LNCaP clone FGC (cell line): ENCODE measurements at regions not wholly inside any gene's neighbourhood (a gene's known extent, or its start where the extent isn't known, plus 50 kb on each side); places are given as distances from the start of the nearest gene placed in this dataset.

ENCODE experiments used
- DNase-seq: peaks from one replicate; pipeline ENCODE4 v3.0.0-alpha.2; 2011; ENCODE audit warnings: low read depth
- H3K4me3 ChIP-seq: 2 replicates; pipeline ENCODE4 v1.5.1; 2011; ENCODE audit warnings: mild to moderate bottlenecking, low read depth, low read length, control low read depth
- TF ChIP-seq, protein P1 (sequence below): IDR thresholded peaks from 2 replicates; pipeline ENCODE4 v1.5.1; 2012; ENCODE audit warnings: mild to moderate bottlenecking; ENCODE audit not compliant: control insufficient read depth, insufficient read depth; ENCODE audit errors: extremely low read depth

DNA sequence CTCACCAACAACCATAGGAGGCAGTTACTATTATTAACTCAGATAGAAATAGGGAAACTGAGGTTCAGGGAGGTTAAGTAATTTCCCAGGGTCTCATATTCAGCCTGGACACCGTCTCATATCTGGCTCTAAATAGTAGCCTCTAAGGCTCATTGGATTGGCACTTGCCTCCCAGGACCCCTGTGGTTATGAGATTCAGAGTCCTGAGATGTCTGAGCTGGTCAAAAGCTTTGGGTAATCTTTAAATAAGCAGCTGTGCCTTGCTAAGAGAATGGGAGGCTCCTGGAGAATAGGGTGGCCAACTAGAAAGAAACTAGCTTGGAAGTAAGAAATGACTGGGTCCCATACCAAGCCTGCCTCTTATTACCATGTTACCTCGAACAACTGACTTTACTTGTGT lies 50.3 kb upstream of the CRHR1 start:
- TF ChIP-seq, protein P1, sequence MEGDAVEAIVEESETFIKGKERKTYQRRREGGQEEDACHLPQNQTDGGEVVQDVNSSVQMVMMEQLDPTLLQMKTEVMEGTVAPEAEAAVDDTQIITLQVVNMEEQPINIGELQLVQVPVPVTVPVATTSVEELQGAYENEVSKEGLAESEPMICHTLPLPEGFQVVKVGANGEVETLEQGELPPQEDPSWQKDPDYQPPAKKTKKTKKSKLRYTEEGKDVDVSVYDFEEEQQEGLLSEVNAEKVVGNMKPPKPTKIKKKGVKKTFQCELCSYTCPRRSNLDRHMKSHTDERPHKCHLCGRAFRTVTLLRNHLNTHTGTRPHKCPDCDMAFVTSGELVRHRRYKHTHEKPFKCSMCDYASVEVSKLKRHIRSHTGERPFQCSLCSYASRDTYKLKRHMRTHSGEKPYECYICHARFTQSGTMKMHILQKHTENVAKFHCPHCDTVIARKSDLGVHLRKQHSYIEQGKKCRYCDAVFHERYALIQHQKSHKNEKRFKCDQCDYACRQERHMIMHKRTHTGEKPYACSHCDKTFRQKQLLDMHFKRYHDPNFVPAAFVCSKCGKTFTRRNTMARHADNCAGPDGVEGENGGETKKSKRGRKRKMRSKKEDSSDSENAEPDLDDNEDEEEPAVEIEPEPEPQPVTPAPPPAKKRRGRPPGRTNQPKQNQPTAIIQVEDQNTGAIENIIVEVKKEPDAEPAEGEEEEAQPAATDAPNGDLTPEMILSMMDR: no peak
- no peak overlapping the region for H3K4me3 ChIP-seq
- DNase-seq: no peak
